ENCODE measurements at regions not wholly inside any gene's neighbourhood (a gene's known extent, or its start where the extent isn't known, plus 50 kb on each side); places are given as distances from the start of the nearest gene placed in this dataset.

GRCh38 chr21:38751379-38752050 lies 54.2 kb upstream of the ETS2 start (continued):
- TF ChIP-seq ZNF883 (CRISPR knock-in tag; IDR thresholded peaks at IDR 0.05; ENCODE audit: not compliant biosample characterization) (peak; percentile 46), TBX2 (CRISPR knock-in tag; IDR thresholded peaks at IDR 0.05; ENCODE audit: borderline replicate concordance) (peak; percentile 43; the same call in 1 of the 2 replicates), ZNF687 (CRISPR knock-in tag; IDR thresholded peaks at IDR 0.05) (peak; percentile 51), ZFX (CRISPR knock-in tag; IDR thresholded peaks at IDR 0.05; ENCODE audit: low read depth) (0 out of 2 replicates have a peak, but pooled peaks have one; percentile 29), ZNF292 (CRISPR knock-in tag; IDR thresholded peaks at IDR 0.05; ENCODE audit: borderline replicate concordance, low read depth) (peak; percentile 74; the same call in 1 of the 2 replicates), SIX4 (CRISPR knock-in tag; IDR thresholded peaks at IDR 0.05) (no peak), CCAR2 (optimal IDR thresholded peaks at IDR 0.05; ENCODE audit: low read depth, low read length) (no peak), KDM5B (CRISPR knock-in tag; IDR thresholded peaks at IDR 0.05; ENCODE audit: borderline replicate concordance) (0 out of 2 replicates have a peak, but pooled peaks have one; percentile 25), SATB2 (CRISPR knock-in tag; IDR thresholded peaks at IDR 0.05) (no peak), RXRB (CRISPR knock-in tag; IDR thresholded peaks at IDR 0.05; ENCODE audit: borderline replicate concordance) (no peak), ZFYVE20 (CRISPR knock-in tag; IDR thresholded peaks at IDR 0.05; ENCODE audit: borderline replicate concordance, low read depth) (no peak), ZSCAN5A (CRISPR knock-in tag; IDR thresholded peaks at IDR 0.05; ENCODE audit: borderline replicate concordance) (0 out of 2 replicates have a peak, but pooled peaks have one; percentile 33), SMYD3 (CRISPR knock-in tag; IDR thresholded peaks at IDR 0.05) (0 out of 2 replicates have a peak, but pooled peaks have one; percentile 32), ARID4A (CRISPR knock-in tag; IDR thresholded peaks at IDR 0.05; ENCODE audit: borderline replicate concordance) (peak; percentile 19; the same call in 1 of the 2 replicates), HNRNPL (IDR thresholded peaks at IDR 0.05; ENCODE audit: low read depth, low read length) (no peak)
